Endodermal cell (in vitro differentiated cells): ENCODE measurements at regions not wholly inside any gene's neighbourhood (a gene's known extent, or its start where the extent isn't known, plus 50 kb on each side); places are given as distances from the start of the nearest gene placed in this dataset.

Experiments used
- DNase-seq: peaks from one replicate; pipeline ENCODE4 v3.0.0-alpha.2; 2017
- H3K27ac ChIP-seq: 2 replicates; pipeline ENCODE4 v1.5.1; 2013; ENCODE audit warnings: mild to moderate bottlenecking, low read depth, low read length, moderate library complexity
- H3K27me3 ChIP-seq: 2 replicates; pipeline ENCODE4 v1.6.1; 2013; ENCODE audit warnings: mild to moderate bottlenecking, low read length, moderate library complexity; ENCODE audit not compliant: insufficient read depth, control insufficient read depth, poor library complexity, severe bottlenecking
- H3K36me3 ChIP-seq: 2 replicates; pipeline ENCODE4 v1.7.0; 2013; ENCODE audit warnings: mild to moderate bottlenecking, low read length, moderate library complexity; ENCODE audit not compliant: control insufficient read depth, insufficient read depth
- H3K4me1 ChIP-seq: one replicate; pipeline ENCODE4 v1.7.0; 2013; ENCODE audit warnings: low read length; ENCODE audit not compliant: control insufficient read depth, insufficient read depth
- H3K4me3 ChIP-seq: 2 replicates; pipeline ENCODE4 v1.5.1; 2013; ENCODE audit warnings: mild to moderate bottlenecking, low read length, moderate library complexity
- H3K9ac ChIP-seq: 2 replicates; pipeline ENCODE4 v1.6.1; 2013; ENCODE audit warnings: mild to moderate bottlenecking, low read length, moderate library complexity; ENCODE audit not compliant: poor library complexity, severe bottlenecking; ENCODE audit errors: extremely low read depth
- H3K9me3 ChIP-seq: 2 replicates; pipeline ENCODE4 v1.6.1; 2013; ENCODE audit warnings: mild to moderate bottlenecking, low read length, moderate library complexity; ENCODE audit not compliant: control insufficient read depth
- H3K27ac Mint-ChIP-seq: 2 replicates; pipeline ENCODE4 v1.8.0; 2020; ENCODE audit warnings: mixed read lengths
- H3K27me3 Mint-ChIP-seq: 2 replicates; pipeline ENCODE4 v1.8.0; 2021; ENCODE audit warnings: mild to moderate bottlenecking, mixed read lengths; ENCODE audit not compliant: insufficient read depth
- H3K36me3 Mint-ChIP-seq: 2 replicates; pipeline ENCODE4 v1.8.0; 2020; ENCODE audit warnings: low read depth, mixed read lengths
- H3K4me1 Mint-ChIP-seq: 2 replicates; pipeline ENCODE4 v1.8.0; 2020; ENCODE audit warnings: mixed read lengths
- H3K4me3 Mint-ChIP-seq: 2 replicates; pipeline ENCODE4 v1.8.0; 2020; ENCODE audit warnings: mild to moderate bottlenecking, moderate library complexity, mixed read lengths
- H3K9me3 Mint-ChIP-seq: 2 replicates; pipeline ENCODE4 v1.8.0; 2020; ENCODE audit warnings: mild to moderate bottlenecking, mixed read lengths
- CTCF ChIP-seq: fragments of 200-600 bp; sonication (generic); conservative IDR thresholded peaks from 2 replicates; pipeline ENCODE4 v1.5.0; 2021; ENCODE audit warnings: antibody characterized with exemption, mild to moderate bottlenecking
- WGBS, 2 experiments: methylation state at CpG; one replicate each; pipeline versions ENCODE4 v1.1.5 to v1.1.7; 2013; ENCODE audit warnings: missing lambda C conversion rate in 2 of 2, mixed read lengths in 1 of 2; ENCODE audit not compliant: insufficient coverage in 1 of 2, insufficient read length in 1 of 2; 5-methylcytosine and 5-hydroxymethylcytosine counted together

DNA sequence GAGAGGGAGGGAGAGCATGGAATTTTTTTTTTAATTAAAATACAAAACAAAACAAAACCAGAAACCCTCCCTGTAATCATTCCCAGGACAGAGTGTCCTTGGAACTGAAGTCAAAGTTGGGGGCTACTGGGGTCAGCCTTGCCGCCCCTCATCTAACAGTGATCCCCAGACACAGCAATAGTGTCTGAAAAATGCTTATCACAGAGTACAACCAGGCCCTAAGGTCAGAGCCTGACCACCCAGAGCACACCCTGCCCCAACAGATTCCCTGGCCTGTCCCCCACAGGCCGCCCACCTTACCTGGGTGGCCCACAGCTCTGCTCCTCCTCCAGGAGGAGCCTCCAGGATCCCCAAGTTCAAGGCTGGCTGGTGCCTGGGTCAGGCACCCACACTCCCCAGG, 101.6 kb upstream of the LINGO1 start:
- Histone ChIP-seq H3K4me3 (no peak overlapping the region), H3K27ac (no peak overlapping the region), H3K27me3 (no peaks in the 10 kb centered on the region), H3K9me3 (no peaks in the 10 kb centered on the region), H3K4me1 (no peaks in the 10 kb centered on the region), H3K9ac (no peak overlapping the region), H3K36me3 (no peaks in the 10 kb centered on the region)
- no peak for DNase-seq
- no peak for TF ChIP-seq CTCF
- H3K27me3 Mint-ChIP-seq: peaks cover 4% of the 10 kb centered on the region
- H3K4me1 Mint-ChIP-seq: peaks cover 3% of the 10 kb centered on the region
- no peak overlapping the region for H3K4me3 Mint-ChIP-seq
- WGBS, 2 experiments: 87% methylated on average over 2 of the region's 2 CpGs; no CpG with 5 or more reads in 1 of the 2 experiments
- H3K27ac Mint-ChIP-seq: no peak overlapping the region
- H3K36me3 Mint-ChIP-seq: no peaks in the 10 kb centered on the region
- H3K9me3 Mint-ChIP-seq: no peaks in the 10 kb centered on the region

- no peaks in the 10 kb centered on the region for H3K9me3 ChIP-seq
- DNase-seq: no peak
- WGBS, 2 experiments: 87 to 89% methylated on average over 10 to 16 of the region's 18 CpGs
- Mint-ChIP-seq H3K9me3 (no peaks in the 10 kb centered on the region), H3K4me3 (no peak overlapping the region), H3K36me3 (no peaks in the 10 kb centered on the region), H3K4me1 (no peaks in the 10 kb centered on the region), H3K27ac (no peak overlapping the region), H3K27me3 (peaks cover 4% of the 10 kb centered on the region)
- H3K4me3 ChIP-seq: no peak overlapping the region
- no peaks in the 10 kb centered on the region for H3K4me1 ChIP-seq
- TF ChIP-seq CTCF: no peak
- no peaks in the 10 kb centered on the region for H3K27me3 ChIP-seq
- no peak overlapping the region for H3K9ac ChIP-seq
- H3K36me3 ChIP-seq: no peaks in the 10 kb centered on the region
- H3K27ac ChIP-seq: no peak overlapping the region
Observed at GRCh38 chr15:77733579-77734300, 101.0 kb upstream of the LINGO1 start.

GRCh38 chr15:77732514-77733335, 100.0 kb upstream of the LINGO1 start:
- no peaks in the 10 kb centered on the region for H3K9me3 Mint-ChIP-seq
- no peaks in the 10 kb centered on the region for H3K4me1 Mint-ChIP-seq
- Histone ChIP-seq H3K9ac (no peak overlapping the region), H3K27me3 (no peaks in the 10 kb centered on the region), H3K27ac (no peak overlapping the region), H3K4me3 (no peak overlapping the region), H3K9me3 (no peaks in the 10 kb centered on the region), H3K36me3 (no peaks in the 10 kb centered on the region), H3K4me1 (no peaks in the 10 kb centered on the region)
- H3K27ac Mint-ChIP-seq: no peak overlapping the region
- 89 to 91% methylated on average over 13 to 22 of the region's 22 CpGs for WGBS, 2 experiments
- peaks cover 3% of the 10 kb centered on the region for H3K27me3 Mint-ChIP-seq
- H3K36me3 Mint-ChIP-seq: no peaks in the 10 kb centered on the region
- TF ChIP-seq CTCF: no peak
- no peak for DNase-seq
- H3K4me3 Mint-ChIP-seq: no peak overlapping the region
